Putamen (tissue), 1 donor: ENCODE measurements at regions not wholly inside any gene's neighbourhood (a gene's known extent, or its start where the extent isn't known, plus 50 kb on each side); places are given as distances from the start of the nearest gene placed in this dataset.
A peak's percentile ranks its signal among the peaks of the same experiment; 100 is the strongest.
"Not testable (repeated sequence)": the region's sequence is repeated elsewhere in the genome, so short reads cannot be mapped to it uniquely, and the experiment has no call there.

Source experiments
- DNase-seq: peaks from one replicate; pipeline ENCODE4 v3.0.0-alpha.2; 2016; ENCODE audit warnings: low spot score

DNA sequence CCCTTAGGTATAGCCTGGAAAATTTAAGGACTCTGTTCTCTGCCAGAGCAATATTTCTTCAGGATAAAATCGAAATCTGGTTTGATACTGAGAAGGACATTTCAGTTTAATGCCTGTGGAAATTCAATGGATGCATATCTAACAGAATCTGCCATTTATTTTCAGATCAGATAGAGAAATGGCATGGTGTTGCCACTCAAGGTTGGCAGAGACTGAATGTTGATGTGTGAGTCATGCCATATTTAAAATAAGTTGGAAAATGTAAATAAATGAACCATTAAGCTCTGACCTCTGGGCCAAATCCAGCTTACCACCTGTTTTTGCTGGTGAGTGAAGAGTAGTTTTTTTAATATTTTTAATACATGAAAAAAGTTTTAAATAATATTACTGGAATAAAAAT, 594.6 kb downstream of the DOK5 start:
- no peak for DNase-seq

DNA sequence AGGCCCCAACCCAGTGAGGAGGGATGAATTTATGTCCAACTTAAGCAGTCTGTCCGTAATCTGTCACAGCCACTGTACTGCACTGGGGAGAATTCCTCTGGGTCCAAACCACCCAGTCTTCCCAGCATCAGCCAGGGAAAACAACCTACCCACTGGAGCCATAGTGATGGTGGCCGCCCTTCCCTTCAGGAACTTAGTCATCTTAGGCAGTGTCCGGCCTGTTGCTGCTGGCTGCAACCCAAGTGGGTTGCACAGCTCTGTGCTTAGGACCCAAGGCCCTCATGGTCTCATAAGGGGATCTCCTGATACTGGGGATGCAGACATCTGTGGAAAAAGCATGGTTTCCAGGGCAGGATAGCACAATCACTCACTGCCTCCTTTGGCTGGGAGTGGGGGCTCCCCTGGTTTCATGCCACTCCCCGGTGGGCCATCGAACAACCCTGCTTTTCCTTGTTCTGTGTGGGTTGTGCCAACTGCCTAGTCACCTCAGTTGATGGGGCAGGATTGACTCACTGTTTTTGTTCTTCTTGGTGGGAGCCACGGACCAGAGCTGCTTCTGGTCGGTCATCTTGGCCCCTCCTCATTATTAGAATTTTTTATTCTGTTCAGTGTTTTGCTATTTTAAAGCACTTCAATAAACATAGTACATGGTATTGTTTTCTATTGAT, 591.9 kb downstream of the DOK5 start:
- DNase-seq = no peak

DNA sequence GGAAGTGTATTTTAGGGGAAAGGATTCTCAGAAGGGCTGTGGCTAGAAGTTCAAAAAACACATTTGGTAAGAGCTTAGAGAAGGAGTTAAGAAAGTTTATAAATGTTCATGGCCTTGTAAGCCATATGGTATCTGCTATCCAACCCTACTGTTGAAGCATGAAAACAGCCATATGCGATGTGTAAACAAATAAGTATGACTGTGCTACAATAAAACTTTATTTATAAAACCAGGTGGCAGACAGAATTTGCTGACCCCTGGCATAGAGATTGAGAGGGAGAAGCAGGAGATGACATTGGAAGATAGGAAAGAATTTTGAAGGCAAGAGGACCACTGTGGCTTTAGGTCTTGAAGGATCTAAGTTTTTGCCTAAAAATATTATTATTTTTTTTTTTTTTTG, 583.5 kb downstream of the DOK5 start:
- no peak for DNase-seq

DNA sequence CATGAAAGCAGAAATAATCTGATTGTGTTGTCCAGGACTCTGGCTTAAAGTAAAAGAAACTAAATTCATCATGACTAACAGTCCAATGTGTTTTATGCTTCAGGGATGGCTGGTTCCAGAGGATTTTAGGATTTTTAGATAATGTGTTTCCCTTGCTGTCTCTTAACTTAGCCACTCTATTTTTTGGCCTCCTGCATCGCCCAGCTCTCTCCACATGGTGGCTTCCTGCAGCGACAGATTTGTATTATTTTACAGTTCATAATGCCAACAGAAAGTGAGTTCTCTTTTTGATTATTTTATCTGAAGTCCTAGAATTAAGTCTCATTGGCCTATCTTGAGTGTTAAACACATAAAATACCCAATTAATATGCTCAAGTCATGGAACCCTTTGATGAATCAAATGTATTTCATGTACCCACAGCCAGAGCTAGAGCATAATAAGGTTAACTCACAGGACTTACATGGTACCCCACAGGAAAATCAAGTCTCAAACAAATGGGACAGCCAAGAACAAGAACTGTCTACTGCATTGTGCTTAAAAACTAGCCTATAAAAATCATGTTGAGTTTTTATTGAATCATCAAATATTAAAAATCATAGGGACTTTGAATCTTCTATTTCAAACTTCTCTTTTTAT, 582.5 kb downstream of the DOK5 start:
- no peak for DNase-seq

DNA sequence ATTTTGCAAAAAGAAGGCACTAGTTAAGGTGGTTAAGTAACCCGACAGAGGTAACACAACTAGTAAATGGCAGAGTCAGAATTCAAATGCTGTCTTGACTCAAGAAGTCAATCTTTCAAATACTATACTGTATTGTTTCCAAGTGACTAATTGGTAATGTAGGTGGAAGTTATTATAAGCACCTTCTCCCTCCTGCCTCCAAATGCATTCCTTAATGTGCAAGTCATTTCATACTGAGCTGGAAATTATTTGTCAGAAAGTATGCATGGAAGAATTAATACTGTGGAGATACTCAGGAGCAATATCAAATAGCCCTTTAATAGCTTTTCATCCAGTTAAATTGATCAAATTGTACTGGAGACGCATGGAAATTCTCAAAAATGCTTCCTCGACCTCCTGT, 579.1 kb downstream of the DOK5 start:
- DNase-seq = peak; percentile 26

DNA sequence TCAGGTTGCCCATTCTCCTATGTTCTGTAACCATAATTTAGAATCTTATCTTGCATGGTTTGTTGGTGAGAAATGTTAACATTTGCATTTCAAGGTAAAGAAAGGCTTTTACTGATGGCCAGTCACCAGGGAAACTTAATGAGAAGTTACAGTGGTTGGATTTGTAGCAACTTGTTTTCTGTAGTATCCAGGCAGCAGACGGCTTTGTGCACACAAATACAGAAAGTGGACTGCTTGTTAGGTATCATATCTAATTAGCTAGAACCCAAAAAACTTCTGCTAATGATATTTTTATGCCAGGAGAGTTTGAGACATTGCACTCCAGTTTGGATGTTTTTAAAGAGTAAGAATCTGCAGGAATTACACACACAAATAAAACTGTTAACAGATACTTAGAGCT, 578.0 kb downstream of the DOK5 start:
- DNase-seq = no peak

DNA sequence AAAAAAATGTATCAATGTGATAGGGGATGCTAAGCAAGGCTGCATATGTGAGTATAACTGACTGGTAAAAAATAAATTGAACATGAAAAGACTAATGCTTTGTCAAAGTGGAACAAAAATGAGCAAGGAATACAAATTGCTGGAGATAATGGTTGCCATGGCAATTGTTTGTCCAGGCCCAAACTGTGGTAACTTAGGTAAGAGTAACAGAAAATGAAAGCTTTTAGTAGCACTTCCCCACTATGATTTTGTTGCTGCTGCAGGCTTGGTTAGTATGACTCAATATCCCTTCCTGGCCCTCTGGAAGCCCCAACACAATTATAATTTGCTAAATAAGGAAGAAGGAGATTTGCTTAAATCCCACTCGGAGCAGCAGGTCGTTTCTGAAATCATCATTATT, 577.1 kb downstream of the DOK5 start:
- DNase-seq = no peak

DNA sequence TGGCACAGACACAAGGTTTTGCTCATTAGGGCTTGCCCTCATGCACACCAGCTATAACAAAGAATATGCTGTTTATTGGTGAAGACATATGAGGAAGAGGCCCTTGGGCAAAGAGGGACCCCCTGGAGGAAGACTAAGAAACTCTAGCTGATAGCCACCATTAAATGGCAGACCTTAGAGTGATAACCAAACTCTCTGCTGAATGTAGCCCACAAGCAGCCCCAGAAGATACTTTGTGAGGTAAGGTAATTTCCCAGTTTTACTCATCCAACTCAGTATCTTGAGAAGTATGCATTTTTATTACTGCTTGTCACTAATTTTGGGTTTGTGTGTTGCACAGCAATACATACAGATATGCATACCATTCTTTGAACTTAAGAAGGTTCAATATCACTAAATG, 563.3 kb downstream of the DOK5 start:
- no peak for DNase-seq

DNA sequence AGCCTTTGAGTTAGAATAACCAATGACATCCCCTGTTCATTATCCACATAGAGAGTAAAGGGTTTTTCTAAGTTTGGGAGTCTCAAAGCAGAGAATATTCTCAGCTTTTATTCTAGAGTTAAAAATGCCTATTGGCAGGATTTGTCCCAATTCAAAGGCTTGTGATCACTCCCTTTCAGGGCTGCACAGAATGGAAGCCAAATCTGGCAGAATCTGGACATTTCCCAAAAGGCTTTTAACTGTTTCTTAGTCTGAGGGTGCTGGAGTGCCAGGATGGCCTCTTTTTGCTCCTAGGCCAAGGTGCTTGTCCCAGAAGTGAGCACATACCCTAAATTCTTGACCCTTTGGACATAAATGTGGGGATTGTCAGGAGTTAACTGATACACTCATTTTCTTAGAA, 556.6 kb downstream of the DOK5 start:
- DNase-seq = no peak

DNA sequence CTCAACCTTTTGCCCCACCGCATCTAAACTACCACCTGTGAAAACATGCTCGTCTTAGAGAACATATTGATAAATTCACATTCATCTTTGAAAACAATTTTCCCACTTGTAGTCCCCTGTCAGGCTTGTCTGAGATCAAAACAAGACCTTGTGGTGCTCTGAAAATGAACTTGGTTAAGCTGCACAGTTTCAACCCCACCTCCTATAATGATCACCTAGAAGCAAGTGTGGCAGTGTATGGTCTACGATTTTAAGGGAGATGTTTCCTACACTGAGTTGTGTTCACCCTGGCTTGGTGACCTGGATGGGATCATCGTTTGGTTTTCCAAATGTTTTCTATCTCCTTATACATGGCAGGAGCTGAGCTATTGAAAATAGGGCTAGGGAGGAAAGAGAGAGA, 539.4 kb downstream of the DOK5 start:
- DNase-seq = no peak

DNA sequence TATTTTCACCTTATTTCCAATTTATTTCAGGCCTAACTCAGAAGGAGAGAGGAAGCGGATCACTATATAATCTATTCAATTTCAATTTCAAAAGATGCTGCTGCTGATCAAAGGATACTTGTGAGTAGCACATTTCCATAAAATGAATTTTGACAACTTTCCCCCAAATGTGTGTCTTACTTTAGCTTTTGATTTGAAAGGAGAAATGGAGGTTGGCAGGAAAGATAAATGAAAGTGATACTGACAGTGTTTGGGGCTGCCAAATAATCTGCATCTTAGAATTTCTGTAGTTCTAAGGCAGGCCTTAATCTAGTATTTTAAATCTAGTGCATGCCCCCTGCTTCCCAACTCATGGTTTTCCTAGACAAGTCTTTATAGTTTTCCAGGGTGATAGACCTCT, 535.4 kb downstream of the DOK5 start:
- DNase-seq = no peak

DNA sequence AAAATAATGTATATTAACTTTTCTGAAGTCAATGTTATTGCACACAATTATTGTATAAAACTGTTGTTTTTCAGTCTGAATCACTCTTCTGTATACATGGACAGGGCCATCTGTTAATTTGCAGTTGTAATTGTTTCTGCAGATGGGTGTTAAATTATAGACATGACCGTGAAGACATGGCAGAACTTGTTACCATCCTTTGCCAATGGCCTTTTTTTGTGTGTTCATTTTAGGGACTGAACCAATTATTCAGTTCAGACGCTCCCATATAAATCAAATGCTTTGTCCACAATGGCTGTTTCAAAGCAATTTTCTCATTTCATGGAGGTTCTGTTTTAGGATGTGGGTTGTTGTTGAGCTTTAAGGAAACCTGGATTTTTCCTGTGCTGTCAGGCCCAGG, 533.7 kb downstream of the DOK5 start:
- DNase-seq = no peak

DNA sequence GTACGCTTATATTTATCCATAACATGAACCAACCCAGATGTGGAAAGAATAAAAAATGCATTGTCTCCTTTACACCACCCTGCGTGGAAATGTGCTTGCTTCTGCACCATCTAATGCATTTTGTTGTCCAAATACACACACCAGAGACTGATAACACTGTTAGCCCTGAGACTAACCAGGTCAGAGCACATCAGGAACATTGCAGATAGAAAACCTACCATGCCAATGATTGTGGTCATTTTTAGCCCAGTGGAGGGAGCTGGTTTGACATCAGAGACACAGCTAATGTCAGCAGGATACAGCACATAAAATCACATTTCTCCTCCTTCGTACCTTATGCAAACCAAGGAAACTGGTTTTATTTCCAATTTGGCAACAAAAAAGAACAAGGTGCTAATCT, 528.7 kb downstream of the DOK5 start:
- DNase-seq = no peak

DNA sequence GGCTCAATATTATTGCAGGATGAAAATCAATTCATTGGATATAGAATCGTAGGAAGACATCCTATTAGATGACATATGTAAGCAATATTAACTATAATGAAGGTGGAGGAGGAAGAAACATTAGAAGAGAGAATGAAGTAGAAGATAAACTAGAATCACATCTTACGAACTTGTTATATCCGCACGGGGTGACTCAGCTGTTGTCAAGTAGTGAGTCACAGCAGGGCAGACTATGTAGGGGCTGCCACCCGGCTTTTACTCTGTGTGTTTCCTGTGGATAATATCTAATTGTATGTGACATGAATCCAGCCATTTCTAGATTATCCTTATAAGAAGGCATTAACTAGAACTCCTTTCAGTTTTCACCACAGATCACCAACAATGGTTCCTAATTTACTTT, 520.2 kb downstream of the DOK5 start:
- DNase-seq = no peak

DNA sequence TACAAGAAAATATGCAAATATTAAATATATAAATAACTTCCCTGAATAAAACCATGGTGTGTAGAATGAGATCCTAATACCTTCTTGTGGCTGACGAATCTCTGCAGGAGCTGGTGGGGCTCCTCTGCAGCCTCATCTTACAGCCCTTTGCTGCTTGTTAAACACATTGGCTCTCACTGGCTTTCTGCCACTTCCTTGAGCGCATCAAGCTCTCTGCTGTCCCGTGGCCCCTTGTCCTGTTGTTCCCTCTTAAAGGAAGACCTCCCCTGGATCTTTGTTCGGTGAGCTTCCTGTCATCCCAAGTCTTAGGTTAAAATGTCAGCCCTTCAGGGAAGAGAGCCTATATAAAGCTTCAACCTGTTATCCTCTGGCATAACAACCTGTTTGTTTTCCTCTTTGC, 519.6 kb downstream of the DOK5 start:
- DNase-seq = no peak

DNA sequence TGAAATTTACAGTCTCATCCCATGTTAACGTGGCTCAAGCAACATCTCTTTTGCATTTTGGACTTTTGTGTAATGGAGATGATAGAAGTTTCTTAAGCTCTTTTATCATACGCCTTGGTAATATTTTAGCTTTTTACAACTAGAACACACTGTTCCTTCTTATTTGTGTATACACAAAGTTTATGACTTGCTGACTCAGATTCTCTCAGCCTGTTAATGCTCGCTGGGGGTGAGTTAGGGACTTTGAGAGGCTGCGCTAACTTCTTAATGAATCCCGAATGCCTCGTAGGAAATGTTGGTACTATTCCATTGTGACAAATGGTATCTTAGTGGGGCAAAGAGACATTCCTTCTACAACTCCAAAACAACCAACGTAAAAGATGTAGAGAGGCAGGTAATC, 509.7 kb downstream of the DOK5 start:
- no peak for DNase-seq

DNA sequence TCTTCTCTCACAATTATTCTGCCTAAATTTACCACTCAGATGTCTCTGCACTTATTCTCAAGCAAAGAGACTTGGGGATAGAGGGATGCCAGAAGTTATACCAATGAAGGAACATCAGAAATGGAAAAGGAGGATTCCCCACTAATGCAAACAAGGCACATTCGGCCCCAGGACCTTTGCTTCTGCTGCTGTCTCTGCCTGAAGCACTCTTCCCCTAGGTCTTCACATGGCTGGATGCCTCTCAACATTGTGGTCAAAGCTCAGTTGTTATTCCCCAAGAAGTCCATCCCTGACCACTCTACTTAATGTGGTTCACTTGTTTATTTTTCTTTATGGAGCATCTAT, 508.7 kb downstream of the DOK5 start:
- no peak for DNase-seq

DNA sequence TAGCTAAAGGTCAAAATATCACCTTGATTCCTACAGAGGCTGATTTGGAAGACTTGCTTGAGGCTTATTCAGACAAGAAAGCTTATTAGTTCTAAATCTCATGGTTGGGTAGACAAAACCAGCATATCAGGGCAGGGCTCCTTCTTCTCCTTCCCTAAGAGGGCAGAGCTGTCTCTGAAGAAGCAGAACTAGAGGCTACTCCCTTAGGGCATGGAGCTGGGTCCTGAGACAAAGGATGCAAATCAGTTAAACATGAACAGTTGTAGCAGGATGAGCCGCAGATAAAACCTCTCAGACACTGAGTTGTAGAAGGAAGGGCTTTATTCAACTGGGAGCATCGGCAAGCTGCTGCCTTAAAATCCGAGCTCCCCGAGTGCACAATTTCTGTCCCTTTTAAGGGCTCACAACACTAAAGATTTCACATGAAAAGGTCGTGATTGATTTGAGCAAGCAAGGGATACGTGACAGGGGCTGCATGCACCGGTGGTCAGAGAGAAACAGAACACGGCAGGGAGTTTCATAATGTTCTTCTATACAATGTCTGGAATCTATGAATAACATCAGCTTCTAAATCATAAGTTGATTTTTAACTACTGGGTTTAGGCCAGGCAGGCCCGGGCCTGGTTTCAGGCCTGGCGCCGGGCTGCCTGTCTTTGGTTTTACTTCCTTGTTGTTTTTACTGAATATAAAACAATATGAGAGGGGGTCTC, 508.2 kb downstream of the DOK5 start:
- DNase-seq = not testable (repeated sequence)

DNA sequence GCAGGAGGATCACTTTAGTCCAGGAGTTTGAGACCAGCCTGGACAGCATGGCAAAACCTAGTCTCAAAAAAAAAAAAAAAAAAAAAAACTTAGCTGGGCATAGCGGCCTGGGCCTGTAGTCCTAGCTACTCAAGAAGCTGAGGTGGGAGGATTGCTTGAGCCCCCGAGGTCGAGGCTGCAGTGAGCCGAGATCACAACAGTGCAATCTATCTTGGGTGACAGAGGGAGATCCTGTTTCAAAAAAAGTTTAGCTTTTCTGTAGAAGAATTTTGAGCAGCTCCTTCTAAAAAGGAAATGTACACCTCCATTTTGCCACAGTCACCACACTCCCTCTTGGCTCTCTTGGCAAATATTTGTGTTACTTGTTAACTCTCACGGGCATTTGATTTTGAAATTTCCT, 505.8 kb downstream of the DOK5 start:
- DNase-seq = no peak

DNA sequence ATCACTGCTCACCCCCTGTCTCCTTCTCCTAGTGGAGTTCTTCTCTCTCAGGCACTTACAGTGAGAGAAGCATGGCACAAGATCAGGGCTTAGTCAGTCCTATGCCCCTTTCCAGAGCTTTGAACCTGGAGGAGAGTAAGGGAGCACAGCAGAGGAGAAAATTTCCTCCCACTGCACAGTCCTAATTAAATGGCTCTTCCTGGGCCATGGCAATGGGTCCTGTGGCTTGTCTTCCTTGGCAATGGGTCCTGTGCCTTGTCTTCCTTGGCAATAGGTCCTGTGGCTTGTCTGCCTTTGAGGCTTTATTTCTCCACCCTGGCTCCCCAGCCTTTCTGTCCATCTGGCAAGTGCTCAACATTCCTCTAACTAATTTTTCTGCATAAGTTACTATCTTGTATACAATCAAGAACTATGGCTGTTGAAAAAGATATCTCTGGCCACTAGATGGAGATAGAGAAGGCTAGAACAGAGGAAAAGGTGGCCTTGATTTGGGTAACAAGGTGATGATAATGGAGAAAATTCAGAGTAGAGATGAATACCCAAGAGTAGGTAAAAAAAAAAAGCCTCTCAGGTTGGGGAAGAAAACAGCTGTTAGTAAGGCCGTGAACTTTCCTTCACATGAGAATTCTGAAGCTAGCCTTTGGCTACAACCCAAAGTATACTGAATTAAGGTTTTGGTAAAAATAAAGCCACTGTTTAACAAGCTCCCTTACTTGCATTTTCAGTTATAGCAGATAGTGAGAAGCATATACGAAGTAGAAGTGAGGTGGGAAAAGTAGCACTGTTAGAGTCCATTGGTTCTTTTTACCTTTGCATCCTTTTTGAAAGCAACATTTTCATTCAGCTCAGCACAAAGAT, 504.9 kb downstream of the DOK5 start:
- DNase-seq = no peak

DNA sequence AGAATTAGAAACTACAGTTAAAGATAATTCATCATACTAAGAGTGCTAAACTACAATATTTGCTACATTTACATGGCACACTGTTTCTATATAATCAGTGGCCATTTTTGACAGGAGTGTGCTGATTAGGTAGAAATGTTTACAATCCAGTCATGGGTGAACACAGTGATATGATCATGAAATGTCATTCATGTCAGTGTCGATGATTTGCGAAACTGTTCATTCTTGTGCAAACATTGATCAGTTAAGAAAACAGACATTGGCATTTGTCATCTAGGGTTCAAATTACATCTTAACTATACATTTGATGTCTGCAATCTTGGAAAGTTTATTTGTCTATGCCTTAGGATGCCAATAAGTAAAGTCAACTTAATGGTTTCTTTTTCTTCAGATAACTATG, 474.9 kb downstream of the DOK5 start:
- DNase-seq = no peak

DNA sequence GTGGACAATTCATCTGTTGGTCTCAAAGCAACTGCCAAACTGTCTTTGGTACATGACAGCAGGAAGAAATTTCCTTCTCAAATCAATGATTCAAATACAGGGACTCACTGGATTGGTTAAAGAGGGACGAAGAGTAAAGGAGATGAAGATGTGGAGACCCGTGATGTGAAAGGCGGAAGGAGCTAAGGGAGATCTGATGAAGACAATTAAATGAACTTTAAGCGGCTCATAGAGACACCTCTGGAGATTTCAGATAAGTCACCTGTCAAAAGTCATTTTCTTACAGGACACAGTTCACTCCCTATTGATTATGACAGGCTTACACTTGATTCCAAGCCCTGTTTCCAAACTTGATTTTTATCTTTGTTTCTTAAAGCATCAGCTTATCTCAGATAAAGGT, 466.3 kb downstream of the DOK5 start:
- DNase-seq = no peak

DNA sequence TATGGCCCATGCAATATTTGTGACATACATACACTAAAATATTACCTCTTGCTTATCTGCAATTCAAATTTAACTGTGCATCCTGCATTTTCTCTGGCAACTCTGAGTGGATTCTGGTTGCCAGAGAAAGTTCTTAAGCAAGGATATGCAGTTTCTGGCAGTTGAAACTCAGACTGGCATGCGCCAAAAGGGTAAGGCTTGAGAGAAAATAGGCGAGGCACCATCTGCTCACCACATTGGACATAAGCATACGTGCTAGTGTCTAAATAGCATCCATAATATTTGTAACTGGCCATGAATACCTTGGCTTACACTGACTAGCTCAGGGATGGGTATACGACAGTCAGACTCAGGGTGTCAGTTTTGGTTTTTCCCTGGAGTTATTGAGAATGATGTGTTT, 465.1 kb downstream of the DOK5 start:
- DNase-seq = no peak
